ENCODE measurements at regions not wholly inside any gene's neighbourhood (a gene's known extent, or its start where the extent isn't known, plus 50 kb on each side); places are given as distances from the start of the nearest gene placed in this dataset.
"Not testable (repeated sequence)": the region's sequence is repeated elsewhere in the genome, so short reads cannot be mapped to it uniquely, and the experiment has no call there.

GRCh38 chr13:111656439-111656838, 336.0 kb downstream of the TEX29 start:
- no peak for FAIRE-seq

GRCh38 chr13:111657013-111657412, 336.6 kb downstream of the TEX29 start:
- no peak for FAIRE-seq

- no peak for FAIRE-seq
Measured at GRCh38 chr13:111658145-111659100, 338.0 kb downstream of the TEX29 start.

- no peak for FAIRE-seq
Measured at GRCh38 chr13:111659219-111659775, 338.9 kb downstream of the TEX29 start.

GRCh38 chr13:111659842-111660241, 339.4 kb downstream of the TEX29 start:
- FAIRE-seq = no peak

GRCh38 chr13:111661052-111661451, 340.6 kb downstream of the TEX29 start:
- no peak for FAIRE-seq

GRCh38 chr13:111661776-111662175, 341.3 kb downstream of the TEX29 start:
- no peak for FAIRE-seq

- FAIRE-seq = no peak
Measured at GRCh38 chr13:111662451-111662850, 342.0 kb downstream of the TEX29 start.

- no peak for FAIRE-seq
Measured at GRCh38 chr13:111662895-111663294, 342.5 kb downstream of the TEX29 start.

GRCh38 chr13:111663505-111663904, 343.1 kb downstream of the TEX29 start:
- FAIRE-seq = no peak

- no peak for FAIRE-seq
Measured at GRCh38 chr13:111663953-111664421, 343.5 kb downstream of the TEX29 start.

- no peak for FAIRE-seq
Measured at GRCh38 chr13:111664696-111665095, 344.3 kb downstream of the TEX29 start.

- FAIRE-seq = no peak
Measured at GRCh38 chr13:111665691-111666095, 345.3 kb downstream of the TEX29 start.

GRCh38 chr13:111666164-111666776, 345.8 kb downstream of the TEX29 start:
- no peak for FAIRE-seq

- no peak for FAIRE-seq
Measured at GRCh38 chr13:111667757-111668156, 347.3 kb downstream of the TEX29 start.

GRCh38 chr13:111668451-111668850, 348.0 kb downstream of the TEX29 start:
- no peak for FAIRE-seq

GRCh38 chr13:111672198-111672597, 351.8 kb downstream of the TEX29 start:
- not testable (repeated sequence) for FAIRE-seq

- FAIRE-seq = not testable (repeated sequence)
Measured at GRCh38 chr13:111678120-111678882, 357.9 kb downstream of the TEX29 start.

- FAIRE-seq = not testable (repeated sequence)
Measured at GRCh38 chr13:111679645-111680044, 359.2 kb downstream of the TEX29 start.

- not testable (repeated sequence) for FAIRE-seq
Measured at GRCh38 chr13:111680100-111680499, 359.7 kb downstream of the TEX29 start.

- FAIRE-seq = not testable (repeated sequence)
Measured at GRCh38 chr13:111692028-111692427, 371.6 kb downstream of the TEX29 start.

GRCh38 chr13:111696121-111696520, 370.8 kb upstream of the SOX1 start:
- not testable (repeated sequence) for FAIRE-seq

GRCh38 chr13:111702059-111702458, 364.9 kb upstream of the SOX1 start:
- not testable (repeated sequence) for FAIRE-seq

Data from islet of Langerhans (tissue), 1 donor.